Gastroesophageal sphincter (tissue), 4 donors: ENCODE measurements at regions not wholly inside any gene's neighbourhood (a gene's known extent, or its start where the extent isn't known, plus 50 kb on each side); places are given as distances from the start of the nearest gene placed in this dataset.
A peak's percentile ranks its signal among the peaks of the same experiment; 100 is the strongest.
"Not testable (repeated sequence)": the region's sequence is repeated elsewhere in the genome, so short reads cannot be mapped to it uniquely, and the experiment has no call there.

ENCODE experiments used
- ATAC-seq: fragments of 150-250 bp; one replicate; pipeline ENCODE4 v1.9.1; 2016; ENCODE audit warnings: mild to moderate bottlenecking, moderate library complexity
- H3K27ac ChIP-seq, 4 donors: fragments of 200-600 bp; sonication (generic) in 3 of 4; 1 replicate in 3 of 4; 2 replicates in 1 of 4; pipeline ENCODE4 v1.5.1; 2016 to 2019
- H3K27me3 ChIP-seq: fragments of 200-600 bp; sonication (generic); one replicate; pipeline ENCODE4 v1.5.1; 2019
- H3K36me3 ChIP-seq, 2 donors: fragments of 200-600 bp; sonication (generic); one replicate each; pipeline ENCODE4 v1.5.1; 2019; ENCODE audit warnings: control low read depth in 1 of 2
- H3K4me1 ChIP-seq, 3 donors: fragments of 200-600 bp; sonication (generic); 1 replicate in 2 of 3; 2 replicates in 1 of 3; pipeline ENCODE4 v1.5.1; 2016 to 2019; ENCODE audit warnings: control low read depth in 2 of 3
- H3K4me3 ChIP-seq, 2 donors: fragments of 200-600 bp; sonication (generic); one replicate each; pipeline ENCODE4 v1.5.1; 2019; ENCODE audit warnings: mild to moderate bottlenecking in 1 of 2, moderate library complexity in 1 of 2
- H3K9me3 ChIP-seq, 3 donors: fragments of 200-600 bp; sonication (generic); one replicate each; pipeline ENCODE4 v1.5.1; 2017 to 2019; ENCODE audit warnings: control low read depth in 2 of 3
- EP300 ChIP-seq: sonication (generic); formaldehyde crosslinking; IDR thresholded peaks from one replicate; pipeline ENCODE4 v1.6.1; 2017; ENCODE audit warnings: antibody characterized with exemption, mild to moderate bottlenecking
- POLR2A ChIP-seq, 2 donors: fragments of 450-650 bp; IDR thresholded peaks; one replicate each; pipeline ENCODE4 v1.6.1; 2017; ENCODE audit warnings: antibody characterized with exemption in 2 of 2, mild to moderate bottlenecking in 2 of 2, moderate library complexity in 1 of 2
- POLR2AphosphoS5 ChIP-seq: sonication (generic); formaldehyde crosslinking; IDR thresholded peaks from one replicate; pipeline ENCODE4 v1.6.1; 2017; ENCODE audit warnings: antibody characterized with exemption
- WGBS, 2 donors: methylation state at CpG; one replicate each; pipeline ENCODE4 v1.1.5; 2018; ENCODE audit warnings: low coverage in 1 of 2; 5-methylcytosine and 5-hydroxymethylcytosine counted together
- TF ChIP-seq, protein P1 (sequence below), 4 experiments: fragments of 200-600 bp in 2 of 4; fragments of 450-650 bp in 2 of 4; sonication (generic) in 1 of 4; IDR thresholded peaks; one replicate each; pipeline ENCODE4 v1.5.1; 2017 to 2019; ENCODE audit warnings: antibody characterized with exemption in 4 of 4, mild to moderate bottlenecking in 2 of 4, moderate library complexity in 2 of 4

DNA sequence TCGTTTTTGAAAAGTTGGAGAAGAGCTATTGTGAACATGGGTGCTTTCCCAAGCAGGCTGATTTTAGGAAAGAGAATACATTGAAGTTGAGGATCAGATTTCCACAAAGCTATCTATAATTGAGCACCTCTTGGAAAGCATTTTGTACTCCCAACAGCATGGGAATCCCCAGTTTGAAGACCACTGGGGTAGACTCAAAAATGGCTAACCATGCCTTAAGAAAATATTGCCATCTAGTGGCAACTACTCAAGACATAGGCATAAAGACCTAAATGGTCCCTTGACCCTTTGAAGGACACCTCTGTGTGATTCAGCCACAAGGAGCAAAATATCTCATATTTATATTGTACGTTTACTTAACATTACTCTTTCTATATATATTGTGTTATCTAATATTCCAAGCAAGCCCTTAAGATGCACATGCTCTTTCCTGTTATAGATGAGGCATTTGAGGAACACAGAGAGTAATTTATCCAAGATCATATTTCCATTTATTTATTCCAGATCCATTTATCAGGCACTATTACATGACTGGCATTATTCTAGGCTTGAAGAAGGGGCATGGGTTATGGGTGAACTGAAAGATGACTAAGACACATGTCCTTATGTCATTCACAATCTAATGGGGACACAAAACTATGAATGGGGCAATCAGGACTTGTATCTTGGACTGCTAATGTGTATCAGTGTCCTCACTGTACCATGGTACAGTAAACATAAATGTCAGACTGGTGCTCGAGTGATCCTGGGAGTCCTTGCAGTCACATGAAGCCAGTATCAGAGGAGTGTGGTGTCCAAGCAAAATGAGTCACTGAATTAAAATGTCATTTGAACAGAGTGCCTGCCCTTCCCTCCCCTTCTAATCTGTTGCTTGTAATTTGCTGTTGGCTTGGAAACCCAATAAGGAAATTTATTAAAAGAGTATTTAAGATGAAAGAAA is 121.0 kb upstream of the XPO1 start:
- H3K9me3 ChIP-seq, result no peaks in the 10 kb centered on the region
- no peak overlapping the region for H3K27ac ChIP-seq
- peaks cover 0 to 8% (median 0%) of the 10 kb centered on the region in 3 donors for H3K4me1 ChIP-seq
- no peak for TF ChIP-seq EP300
- TF ChIP-seq, protein P1, sequence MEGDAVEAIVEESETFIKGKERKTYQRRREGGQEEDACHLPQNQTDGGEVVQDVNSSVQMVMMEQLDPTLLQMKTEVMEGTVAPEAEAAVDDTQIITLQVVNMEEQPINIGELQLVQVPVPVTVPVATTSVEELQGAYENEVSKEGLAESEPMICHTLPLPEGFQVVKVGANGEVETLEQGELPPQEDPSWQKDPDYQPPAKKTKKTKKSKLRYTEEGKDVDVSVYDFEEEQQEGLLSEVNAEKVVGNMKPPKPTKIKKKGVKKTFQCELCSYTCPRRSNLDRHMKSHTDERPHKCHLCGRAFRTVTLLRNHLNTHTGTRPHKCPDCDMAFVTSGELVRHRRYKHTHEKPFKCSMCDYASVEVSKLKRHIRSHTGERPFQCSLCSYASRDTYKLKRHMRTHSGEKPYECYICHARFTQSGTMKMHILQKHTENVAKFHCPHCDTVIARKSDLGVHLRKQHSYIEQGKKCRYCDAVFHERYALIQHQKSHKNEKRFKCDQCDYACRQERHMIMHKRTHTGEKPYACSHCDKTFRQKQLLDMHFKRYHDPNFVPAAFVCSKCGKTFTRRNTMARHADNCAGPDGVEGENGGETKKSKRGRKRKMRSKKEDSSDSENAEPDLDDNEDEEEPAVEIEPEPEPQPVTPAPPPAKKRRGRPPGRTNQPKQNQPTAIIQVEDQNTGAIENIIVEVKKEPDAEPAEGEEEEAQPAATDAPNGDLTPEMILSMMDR (IDR thresholded peaks at IDR 0.05), result peak in 3 of 4 experiments; percentile 22 to 53 (median 29)
- WGBS, 2 donors, result 48 to 52% methylated on average over 3 of the region's 3 CpGs
- ATAC-seq, result peak; percentile 55
- no peaks in the 10 kb centered on the region for H3K27me3 ChIP-seq
- H3K4me3 ChIP-seq, result no peak overlapping the region
- H3K36me3 ChIP-seq, result no peaks in the 10 kb centered on the region

DNA sequence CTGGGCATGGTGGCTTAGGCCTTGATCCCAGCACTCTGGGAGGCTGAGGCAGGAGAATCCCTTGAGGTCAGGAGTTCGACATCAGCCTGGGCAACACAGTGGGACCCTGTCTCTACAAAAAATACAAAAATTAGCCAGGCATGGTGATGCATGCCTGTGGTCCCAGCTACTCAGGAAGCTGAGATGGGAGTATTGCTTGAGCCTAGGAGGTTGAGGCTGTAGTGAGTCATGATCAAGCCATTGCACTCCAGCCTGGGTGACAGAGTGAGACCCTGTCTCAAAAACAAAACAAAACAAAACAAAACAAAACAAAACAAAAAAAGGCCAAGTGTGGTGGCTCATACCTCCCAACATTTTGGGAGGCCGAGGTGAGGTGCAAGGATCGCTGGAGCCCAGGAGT is 111.8 kb upstream of the XPO1 start:
- not testable (repeated sequence) for H3K9me3 ChIP-seq, H3K4me3 ChIP-seq, H3K36me3 ChIP-seq, H3K27me3 ChIP-seq, H3K4me1 ChIP-seq, H3K27ac ChIP-seq, ATAC-seq
- 83 to 88% methylated on average over 1 to 3 of the region's 3 CpGs for WGBS, 2 donors

DNA sequence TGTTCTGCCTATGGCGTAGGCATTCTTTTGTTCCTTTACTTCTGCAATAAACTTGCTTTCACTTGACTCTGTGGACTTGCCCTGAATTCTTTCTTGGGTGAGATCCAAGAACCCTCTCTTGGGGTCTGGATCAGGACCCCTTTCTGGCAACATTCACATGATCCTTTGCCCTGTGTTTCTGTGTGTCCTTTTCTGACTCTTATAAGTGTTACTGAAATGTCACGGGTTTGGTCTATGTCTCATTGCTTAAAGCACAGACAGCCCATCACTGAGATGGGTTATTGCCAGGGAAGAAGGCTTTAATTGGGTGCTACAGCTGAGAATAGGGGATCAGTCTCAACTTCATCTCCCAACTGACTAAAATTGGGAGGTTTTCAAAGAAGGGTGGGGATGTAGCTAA is 110.9 kb upstream of the XPO1 start:
- no peaks in the 10 kb centered on the region for H3K27me3 ChIP-seq
- TF ChIP-seq, protein P1 (IDR thresholded peaks at IDR 0.05), result no peak
- no peak for TF ChIP-seq POLR2AphosphoS5
- no peak for TF ChIP-seq EP300
- TF ChIP-seq POLR2A (IDR thresholded peaks at IDR 0.05), result no peak
- no peaks in the 10 kb centered on the region for H3K36me3 ChIP-seq
- no peak for ATAC-seq
- WGBS, 2 donors, result 78 to 84% methylated on average over 2 of the region's 2 CpGs
- H3K4me1 ChIP-seq, result no peaks in the 10 kb centered on the region
- H3K27ac ChIP-seq, result no peak overlapping the region
- H3K4me3 ChIP-seq, result no peak overlapping the region
- peaks cover 0 to 6% (median 0%) of the 10 kb centered on the region in 3 donors for H3K9me3 ChIP-seq

DNA sequence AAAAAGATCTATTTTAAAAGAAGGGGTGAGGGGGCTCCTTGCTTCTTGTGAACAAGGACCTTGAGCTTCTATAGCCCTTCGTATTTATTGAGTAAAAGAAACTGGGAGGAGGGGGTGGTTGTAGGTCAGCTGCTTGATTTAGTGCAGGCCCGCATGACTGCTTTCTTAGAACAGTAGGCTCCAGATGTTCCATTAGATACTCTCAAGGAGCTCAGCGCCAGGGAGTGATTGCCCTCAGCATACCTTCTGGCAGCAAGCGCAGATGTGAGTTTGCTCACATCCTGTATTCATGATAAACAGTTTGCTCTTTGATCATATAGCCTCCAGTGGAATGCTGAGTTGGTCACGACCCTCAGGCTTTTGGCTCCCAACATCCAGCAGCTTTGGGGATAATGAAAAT is 108.9 kb upstream of the XPO1 start:
- TF ChIP-seq EP300 (no peak), POLR2A (IDR thresholded peaks at IDR 0.05) (no peak), POLR2AphosphoS5 (no peak)
- TF ChIP-seq, protein P1 (IDR thresholded peaks at IDR 0.05), result no peak
- ATAC-seq, result no peak
- Histone ChIP-seq H3K27me3 (no peaks in the 10 kb centered on the region), H3K4me1 (no peaks in the 10 kb centered on the region), H3K9me3 (peaks cover 0 to 6% (median 0%) of the 10 kb centered on the region in 3 donors), H3K27ac (no peak overlapping the region), H3K36me3 (no peaks in the 10 kb centered on the region), H3K4me3 (no peak overlapping the region)
- WGBS, 2 donors, result 77 to 83% methylated on average over 4 of the region's 5 CpGs

DNA sequence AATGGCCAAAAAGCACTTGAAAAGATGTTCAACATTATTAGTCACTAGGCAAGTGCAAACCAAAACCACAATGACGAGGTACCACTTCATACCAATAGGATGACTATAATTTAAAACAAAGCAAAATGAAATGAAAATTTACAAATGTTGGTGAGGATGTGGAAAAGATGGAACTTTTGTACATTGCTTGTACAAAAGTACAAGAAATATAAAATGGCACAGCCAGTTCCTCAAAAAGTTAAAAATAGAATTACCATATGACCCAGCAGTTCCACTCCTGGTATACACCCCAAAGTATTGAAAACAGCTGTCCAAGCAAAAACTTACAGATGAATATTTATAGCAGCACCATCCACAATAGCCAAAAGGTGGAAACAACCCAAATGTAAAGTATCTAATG is 107.8 kb upstream of the XPO1 start:
- ATAC-seq, result no peak
- no peak overlapping the region for H3K27ac ChIP-seq
- H3K4me3 ChIP-seq, result no peak overlapping the region
- peaks cover 0 to 6% (median 0%) of the 10 kb centered on the region in 3 donors for H3K9me3 ChIP-seq
- 88 to 100% methylated on average over 1 of the region's 1 CpG for WGBS, 2 donors
- no peaks in the 10 kb centered on the region for H3K4me1 ChIP-seq
- H3K27me3 ChIP-seq, result no peaks in the 10 kb centered on the region
- no peaks in the 10 kb centered on the region for H3K36me3 ChIP-seq
- TF ChIP-seq, protein P1 (IDR thresholded peaks at IDR 0.05), result no peak
- TF ChIP-seq EP300, result no peak
- no peak for TF ChIP-seq POLR2AphosphoS5
- no peak for TF ChIP-seq POLR2A (IDR thresholded peaks at IDR 0.05)

DNA sequence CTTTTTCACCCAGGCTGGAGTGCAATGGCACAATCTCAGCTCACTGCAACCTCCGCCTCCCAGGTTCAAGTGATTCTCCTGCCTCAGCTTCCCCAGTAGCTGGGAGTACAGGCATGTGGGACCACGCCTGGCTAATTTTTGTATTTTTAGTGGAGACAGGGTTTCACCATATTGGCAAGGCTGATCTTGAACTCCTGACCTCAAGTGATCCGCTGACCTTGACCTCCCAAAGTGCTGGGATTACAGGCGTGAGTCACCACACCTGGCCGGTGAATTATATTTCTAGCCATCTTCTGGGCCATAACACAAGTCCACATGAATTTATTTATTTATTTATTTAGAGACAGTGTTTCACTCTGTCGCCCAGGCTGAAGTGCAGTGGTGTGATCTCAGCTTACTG is 105.0 kb upstream of the XPO1 start:
- not testable (repeated sequence) for H3K36me3 ChIP-seq, ATAC-seq
- 79 to 94% methylated on average over 5 of the region's 6 CpGs for WGBS, 2 donors

More for the DNA sequence above, 105.0 kb upstream of the XPO1 start:
- not testable (repeated sequence) for H3K9me3 ChIP-seq, H3K27ac ChIP-seq, H3K27me3 ChIP-seq, H3K4me1 ChIP-seq, H3K4me3 ChIP-seq
